ENCODE measurements at regions not wholly inside any gene's neighbourhood (a gene's known extent, or its start where the extent isn't known, plus 50 kb on each side); places are given as distances from the start of the nearest gene placed in this dataset.

- no peaks in the 10 kb centered on the region for H3K27me3 ChIP-seq (ENCODE audit: insufficient read depth, low read length)
- H2AFZ ChIP-seq (ENCODE audit: low read length): no peak overlapping the region
- H3K4me1 ChIP-seq (ENCODE audit: insufficient read depth, low read length, severe bottlenecking): no peaks in the 10 kb centered on the region
- no peaks in the 10 kb centered on the region for H4K20me1 ChIP-seq (ENCODE audit: insufficient read depth, low read length)
- no peak overlapping the region for H3K27ac ChIP-seq (ENCODE audit: low read depth, low read length, poor library complexity, severe bottlenecking)
- H3K9ac ChIP-seq (ENCODE audit: low read length): no peak overlapping the region
- TF ChIP-seq EZH2 (IDR thresholded peaks at IDR 0.05; ENCODE audit: borderline replicate concordance, low read length): no peak
- no peak for TF ChIP-seq CTCF (IDR thresholded peaks at IDR 0.05; ENCODE audit: low read length)
- no peaks in the 10 kb centered on the region for H3K79me2 ChIP-seq (ENCODE audit: insufficient read depth, low read length)
- H3K4me3 ChIP-seq (ENCODE audit: low read depth, low read length, poor library complexity, severe bottlenecking): no peak overlapping the region
- no peak overlapping the region for H3K4me2 ChIP-seq (ENCODE audit: low read length)
- H3K9me2 ChIP-seq (ENCODE audit: low read depth, low read length): no peaks in the 10 kb centered on the region
- no peaks in the 10 kb centered on the region for H3K9me3 ChIP-seq (ENCODE audit: low read length)
- no peaks in the 10 kb centered on the region for H3F3A ChIP-seq (ENCODE audit: insufficient read depth, low read length)
- H3K36me3 ChIP-seq (ENCODE audit: insufficient read depth, low read length): no peaks in the 10 kb centered on the region
Measured at GRCh38 chr1:115547696-115548095, 94.1 kb upstream of the VANGL1 start.

- H3K4me3 ChIP-seq (ENCODE audit: low read depth, low read length, poor library complexity, severe bottlenecking): no peak overlapping the region
- no peaks in the 10 kb centered on the region for H3F3A ChIP-seq (ENCODE audit: insufficient read depth, low read length)
- no peak overlapping the region for H3K27ac ChIP-seq (ENCODE audit: low read depth, low read length, poor library complexity, severe bottlenecking)
- H3K27me3 ChIP-seq (ENCODE audit: insufficient read depth, low read length): no peaks in the 10 kb centered on the region
- H4K20me1 ChIP-seq (ENCODE audit: insufficient read depth, low read length): no peaks in the 10 kb centered on the region
- no peak overlapping the region for H3K9ac ChIP-seq (ENCODE audit: low read length)
- TF ChIP-seq EZH2 (IDR thresholded peaks at IDR 0.05; ENCODE audit: borderline replicate concordance, low read length): no peak
- TF ChIP-seq CTCF (IDR thresholded peaks at IDR 0.05; ENCODE audit: low read length): no peak
- no peak overlapping the region for H3K4me2 ChIP-seq (ENCODE audit: low read length)
- no peaks in the 10 kb centered on the region for H3K9me2 ChIP-seq (ENCODE audit: low read depth, low read length)
- H3K4me1 ChIP-seq (ENCODE audit: insufficient read depth, low read length, severe bottlenecking): no peaks in the 10 kb centered on the region
- no peaks in the 10 kb centered on the region for H3K36me3 ChIP-seq (ENCODE audit: insufficient read depth, low read length)
- no peaks in the 10 kb centered on the region for H3K79me2 ChIP-seq (ENCODE audit: insufficient read depth, low read length)
- H2AFZ ChIP-seq (ENCODE audit: low read length): no peak overlapping the region
- H3K9me3 ChIP-seq (ENCODE audit: low read length): no peaks in the 10 kb centered on the region
Measured at GRCh38 chr1:115546846-115547245, 94.9 kb upstream of the VANGL1 start.

GRCh38 chr1:115545791-115546733 lies 95.7 kb upstream of the VANGL1 start:
- H3K27ac ChIP-seq (ENCODE audit: low read depth, low read length, poor library complexity, severe bottlenecking): no peak overlapping the region
- H3K9me2 ChIP-seq (ENCODE audit: low read depth, low read length): no peaks in the 10 kb centered on the region
- H3K4me1 ChIP-seq (ENCODE audit: insufficient read depth, low read length, severe bottlenecking): no peaks in the 10 kb centered on the region
- no peak overlapping the region for H3K4me2 ChIP-seq (ENCODE audit: low read length)
- no peaks in the 10 kb centered on the region for H3K79me2 ChIP-seq (ENCODE audit: insufficient read depth, low read length)
- no peaks in the 10 kb centered on the region for H4K20me1 ChIP-seq (ENCODE audit: insufficient read depth, low read length)
- TF ChIP-seq CTCF (IDR thresholded peaks at IDR 0.05; ENCODE audit: low read length) (peak; percentile 24; the same call in 1 of the 2 replicates), EZH2 (IDR thresholded peaks at IDR 0.05; ENCODE audit: borderline replicate concordance, low read length) (no peak)
- no peaks in the 10 kb centered on the region for H3F3A ChIP-seq (ENCODE audit: insufficient read depth, low read length)
- no peak overlapping the region for H3K4me3 ChIP-seq (ENCODE audit: low read depth, low read length, poor library complexity, severe bottlenecking)
- no peaks in the 10 kb centered on the region for H3K9me3 ChIP-seq (ENCODE audit: low read length)
- H3K36me3 ChIP-seq (ENCODE audit: insufficient read depth, low read length): no peaks in the 10 kb centered on the region
- no peak overlapping the region for H2AFZ ChIP-seq (ENCODE audit: low read length)
- H3K9ac ChIP-seq (ENCODE audit: low read length): no peak overlapping the region
- no peaks in the 10 kb centered on the region for H3K27me3 ChIP-seq (ENCODE audit: insufficient read depth, low read length)

All from OCI-LY1 (cell line).